SK-N-SH (cell line): ENCODE measurements at regions not wholly inside any gene's neighbourhood (a gene's known extent, or its start where the extent isn't known, plus 50 kb on each side); places are given as distances from the start of the nearest gene placed in this dataset.

ENCODE experiments used
- CTCF ChIA-PET: fragments of 300-600, 350-600 bp; formaldehyde crosslinking; extraction: SDS; loops from one replicate; lab custom pipeline; 2021; lab: Yijun Ruan, JAX
- POLR2A ChIA-PET: fragments of 350-600 bp; sonication (Branson Sonifier 250); formaldehyde crosslinking; extraction: SDS; loops from one replicate; lab custom pipeline; 2020; ENCODE audit warnings: antibody characterized with exemption, inconsistent platforms; lab: Yijun Ruan, JAX
- DNase-seq: peaks from one replicate; pipeline ENCODE4 v3.0.0; 2012
- H2AFZ ChIP-seq: fragments of 200-600 bp; sonication (generic); 2 replicates; pipeline ENCODE4 v1.8.1; 2016; ENCODE audit warnings: antibody characterized with exemption, mild to moderate bottlenecking, low read depth
- H3F3A ChIP-seq: fragments of 200-600 bp; sonication (generic); replicated peaks from 2 replicates; pipeline ENCODE3; 2016; ENCODE audit warnings: antibody characterized with exemption, mild to moderate bottlenecking; ENCODE audit not compliant: insufficient read depth
- H3K27ac ChIP-seq, 2 experiments: fragments of 200-500 bp in 1 of 2; fragments of 200-600 bp in 1 of 2; sonication (Bioruptor generic) in 1 of 2; sonication (generic), shearing (Covaris generic) in 1 of 2; 2 replicates each; pipeline versions ENCODE4 v1.5.1 to v1.6.1; 2014 to 2016; ENCODE audit warnings: low read depth in 2 of 2, inconsistent platforms in 1 of 2, low read length in 1 of 2, mild to moderate bottlenecking in 1 of 2, mixed read lengths in 1 of 2
- H3K27me3 ChIP-seq: fragments of 200-600 bp; sonication (generic), shearing (Covaris generic); 2 replicates; pipeline ENCODE4 v1.6.1; 2016; ENCODE audit warnings: mixed run types; ENCODE audit not compliant: insufficient read depth
- H3K36me3 ChIP-seq, 2 experiments: fragments of 200-500 bp in 1 of 2; fragments of 200-600 bp in 1 of 2; sonication (Bioruptor generic) in 1 of 2; sonication (generic) in 1 of 2; replicated peaks in 1 of 2; 2 replicates each; pipeline versions ENCODE3 to v1.5.1; 2014 to 2016; ENCODE audit warnings: low read length in 1 of 2, mild to moderate bottlenecking in 1 of 2; ENCODE audit not compliant: insufficient read depth in 2 of 2, control insufficient read depth in 1 of 2
- H3K4me1 ChIP-seq, 2 experiments: fragments of 200-500 bp in 1 of 2; fragments of 200-600 bp in 1 of 2; sonication (Bioruptor generic) in 1 of 2; sonication (generic), shearing (Covaris generic) in 1 of 2; 2 replicates each; pipeline versions ENCODE4 v1.5.1 to v1.6.1; 2014 to 2016; ENCODE audit warnings: low read depth in 1 of 2, low read length in 1 of 2, mixed run types in 1 of 2; ENCODE audit not compliant: insufficient read depth in 2 of 2, control insufficient read depth in 1 of 2
- H3K4me2 ChIP-seq: fragments of 200-600 bp; sonication (generic), shearing (Covaris generic); 2 replicates; pipeline ENCODE4 v1.6.1; 2017; ENCODE audit warnings: mixed run types
- H3K4me3 ChIP-seq, 2 experiments: fragments of 200-500 bp in 1 of 2; fragments of 200-600 bp in 1 of 2; sonication (Bioruptor generic) in 1 of 2; sonication (generic), shearing (Covaris generic) in 1 of 2; 2 replicates each; pipeline versions ENCODE4 v1.5.1 to v1.8.1; 2014 to 2016; ENCODE audit warnings: low read depth in 2 of 2, inconsistent platforms in 1 of 2, low read length in 1 of 2, mild to moderate bottlenecking in 1 of 2, mixed read lengths in 1 of 2, moderate library complexity in 1 of 2
- H3K79me2 ChIP-seq: fragments of 200-600 bp; sonication (generic); 2 replicates; pipeline ENCODE4 v1.8.1; 2017; ENCODE audit warnings: mild to moderate bottlenecking; ENCODE audit not compliant: insufficient read depth
- H3K9ac ChIP-seq: fragments of 200-600 bp; sonication (generic); 2 replicates; pipeline ENCODE4 v1.6.1; 2017; ENCODE audit warnings: mixed run types
- H3K9me2 ChIP-seq: fragments of 200-600 bp; sonication (generic); 2 replicates; pipeline ENCODE4 v1.6.1; 2017; ENCODE audit warnings: mixed run types
- H3K9me3 ChIP-seq: fragments of 200-600 bp; sonication (generic); 2 replicates; pipeline ENCODE4 v1.6.1; 2017; ENCODE audit warnings: mixed run types, mild to moderate bottlenecking, moderate library complexity
- H4K20me1 ChIP-seq: fragments of 200-600 bp; sonication (generic); 2 replicates; pipeline ENCODE4 v1.6.1; 2017; ENCODE audit warnings: mild to moderate bottlenecking, mixed run types; ENCODE audit not compliant: insufficient read depth
- ELF1 ChIP-seq: IDR thresholded peaks from 2 replicates; pipeline ENCODE4 v1.4.0; 2012
- FOSL2 ChIP-seq: IDR thresholded peaks from 2 replicates; pipeline ENCODE4 v1.4.0; 2012; ENCODE audit warnings: low read depth, mild to moderate bottlenecking, moderate library complexity, borderline replicate concordance
- MEF2A ChIP-seq: IDR thresholded peaks from 2 replicates; pipeline ENCODE4 v1.4.0; 2012; ENCODE audit warnings: low read depth, borderline replicate concordance
- MXI1 ChIP-seq: IDR thresholded peaks from 2 replicates; pipeline ENCODE4 v1.6.1; 2012; ENCODE audit warnings: mild to moderate bottlenecking, low read depth, low read length, improper control_type of control experiment
- POLR2AphosphoS5 ChIP-seq: IDR thresholded peaks from 2 replicates; pipeline ENCODE4 v1.6.1; 2012; ENCODE audit warnings: low read depth, low read length
- RAD21 ChIP-seq: IDR thresholded peaks from 2 replicates; pipeline ENCODE4 v1.6.1; 2012; ENCODE audit warnings: mild to moderate bottlenecking, low read length
- RCOR1 ChIP-seq: fragments of 150-350 bp; IDR thresholded peaks from 2 replicates; pipeline ENCODE4 v1.6.1; 2017; ENCODE audit warnings: antibody characterized with exemption, low read length
- RFX5 ChIP-seq: IDR thresholded peaks from 2 replicates; pipeline ENCODE4 v1.6.1; 2012; ENCODE audit warnings: mild to moderate bottlenecking, improper control_type of control experiment, low read length
- SIN3A ChIP-seq: IDR thresholded peaks from 2 replicates; pipeline ENCODE4 v1.6.1; 2012; ENCODE audit warnings: low read depth, mild to moderate bottlenecking, low read length, moderate library complexity, borderline replicate concordance
- TAF1 ChIP-seq: IDR thresholded peaks from 2 replicates; pipeline ENCODE4 v1.6.1; 2012; ENCODE audit warnings: low read depth, mild to moderate bottlenecking, low read length, moderate library complexity, borderline replicate concordance
- TEAD4 ChIP-seq: IDR thresholded peaks from 2 replicates; pipeline ENCODE4 v1.4.0; 2012; ENCODE audit warnings: mild to moderate bottlenecking, borderline replicate concordance; ENCODE audit not compliant: insufficient read depth
- WGBS: methylation state at CpG from one replicate; pipeline ENCODE4 v1.1.6; 2017; ENCODE audit warnings: low lambda C conversion rate; 5-methylcytosine and 5-hydroxymethylcytosine counted together
- TF ChIP-seq, protein P1 (sequence below): fragments of 150-350 bp; IDR thresholded peaks from 2 replicates; pipeline ENCODE4 v1.6.1; 2017; ENCODE audit warnings: antibody characterized with exemption, low read length, low read depth, borderline replicate concordance
- TF ChIP-seq, protein P2 (sequence below): fragments of 200-600 bp; sonication (generic); IDR thresholded peaks from 2 replicates; pipeline ENCODE4 v1.6.1; 2017; ENCODE audit warnings: antibody characterized with exemption, mild to moderate bottlenecking, moderate library complexity
- TF ChIP-seq, protein P3 (sequence below): IDR thresholded peaks from 2 replicates; pipeline ENCODE4 v1.6.1; 2012; ENCODE audit warnings: mild to moderate bottlenecking, low read depth, low read length, moderate library complexity
- TF ChIP-seq, protein P4 (sequence below): IDR thresholded peaks from 2 replicates; pipeline ENCODE4 v1.4.0; 2012; ENCODE audit warnings: low read depth
- TF ChIP-seq, protein P5 (sequence below): IDR thresholded peaks from 2 replicates; pipeline ENCODE4; 2012

DNA sequence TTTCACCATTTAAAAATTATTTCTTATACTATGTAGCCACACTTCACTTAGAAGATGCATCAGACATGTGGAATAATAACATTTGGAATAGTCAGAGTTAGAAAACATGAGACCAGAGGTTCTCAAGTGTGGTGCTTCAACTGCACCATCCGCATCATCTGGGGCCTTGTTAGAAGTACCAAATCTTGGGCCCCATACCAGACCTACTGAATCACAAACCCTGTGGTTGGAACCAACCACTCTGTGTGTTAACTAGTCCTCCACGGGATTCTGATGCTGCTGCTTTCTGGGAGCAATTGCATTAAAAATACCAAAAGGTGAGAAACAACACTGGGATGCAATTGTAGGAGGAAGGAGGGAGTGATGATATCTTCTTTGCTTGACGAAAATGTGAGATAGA is 125.2 kb downstream of the GNAT3 start:
- H3K9ac ChIP-seq = no peak overlapping the region
- no peaks in the 10 kb centered on the region for H4K20me1 ChIP-seq
- no peaks in the 10 kb centered on the region for H3K79me2 ChIP-seq
- H3F3A ChIP-seq = no peaks in the 10 kb centered on the region
- H3K9me2 ChIP-seq = no peaks in the 10 kb centered on the region
- no peak for DNase-seq
- H3K4me2 ChIP-seq = no peak overlapping the region
- no peaks in the 10 kb centered on the region for H3K36me3 ChIP-seq
- no peak overlapping the region for H3K27ac ChIP-seq
- WGBS = 89% methylated on average over 3 of the region's 3 CpGs
- TF ChIP-seq FOSL2 (no peak), RAD21 (no peak), TEAD4 (no peak), POLR2AphosphoS5 (no peak), ELF1 (no peak), RCOR1 (no peak), TAF1 (no peak), RFX5 (no peak), SIN3A (no peak), MXI1 (no peak), MEF2A (no peak)
- TF ChIP-seq, protein P1, sequence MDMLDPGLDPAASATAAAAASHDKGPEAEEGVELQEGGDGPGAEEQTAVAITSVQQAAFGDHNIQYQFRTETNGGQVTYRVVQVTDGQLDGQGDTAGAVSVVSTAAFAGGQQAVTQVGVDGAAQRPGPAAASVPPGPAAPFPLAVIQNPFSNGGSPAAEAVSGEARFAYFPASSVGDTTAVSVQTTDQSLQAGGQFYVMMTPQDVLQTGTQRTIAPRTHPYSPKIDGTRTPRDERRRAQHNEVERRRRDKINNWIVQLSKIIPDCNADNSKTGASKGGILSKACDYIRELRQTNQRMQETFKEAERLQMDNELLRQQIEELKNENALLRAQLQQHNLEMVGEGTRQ = no peak
- TF ChIP-seq, protein P2, sequence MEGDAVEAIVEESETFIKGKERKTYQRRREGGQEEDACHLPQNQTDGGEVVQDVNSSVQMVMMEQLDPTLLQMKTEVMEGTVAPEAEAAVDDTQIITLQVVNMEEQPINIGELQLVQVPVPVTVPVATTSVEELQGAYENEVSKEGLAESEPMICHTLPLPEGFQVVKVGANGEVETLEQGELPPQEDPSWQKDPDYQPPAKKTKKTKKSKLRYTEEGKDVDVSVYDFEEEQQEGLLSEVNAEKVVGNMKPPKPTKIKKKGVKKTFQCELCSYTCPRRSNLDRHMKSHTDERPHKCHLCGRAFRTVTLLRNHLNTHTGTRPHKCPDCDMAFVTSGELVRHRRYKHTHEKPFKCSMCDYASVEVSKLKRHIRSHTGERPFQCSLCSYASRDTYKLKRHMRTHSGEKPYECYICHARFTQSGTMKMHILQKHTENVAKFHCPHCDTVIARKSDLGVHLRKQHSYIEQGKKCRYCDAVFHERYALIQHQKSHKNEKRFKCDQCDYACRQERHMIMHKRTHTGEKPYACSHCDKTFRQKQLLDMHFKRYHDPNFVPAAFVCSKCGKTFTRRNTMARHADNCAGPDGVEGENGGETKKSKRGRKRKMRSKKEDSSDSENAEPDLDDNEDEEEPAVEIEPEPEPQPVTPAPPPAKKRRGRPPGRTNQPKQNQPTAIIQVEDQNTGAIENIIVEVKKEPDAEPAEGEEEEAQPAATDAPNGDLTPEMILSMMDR = no peak
- TF ChIP-seq, protein P3, sequence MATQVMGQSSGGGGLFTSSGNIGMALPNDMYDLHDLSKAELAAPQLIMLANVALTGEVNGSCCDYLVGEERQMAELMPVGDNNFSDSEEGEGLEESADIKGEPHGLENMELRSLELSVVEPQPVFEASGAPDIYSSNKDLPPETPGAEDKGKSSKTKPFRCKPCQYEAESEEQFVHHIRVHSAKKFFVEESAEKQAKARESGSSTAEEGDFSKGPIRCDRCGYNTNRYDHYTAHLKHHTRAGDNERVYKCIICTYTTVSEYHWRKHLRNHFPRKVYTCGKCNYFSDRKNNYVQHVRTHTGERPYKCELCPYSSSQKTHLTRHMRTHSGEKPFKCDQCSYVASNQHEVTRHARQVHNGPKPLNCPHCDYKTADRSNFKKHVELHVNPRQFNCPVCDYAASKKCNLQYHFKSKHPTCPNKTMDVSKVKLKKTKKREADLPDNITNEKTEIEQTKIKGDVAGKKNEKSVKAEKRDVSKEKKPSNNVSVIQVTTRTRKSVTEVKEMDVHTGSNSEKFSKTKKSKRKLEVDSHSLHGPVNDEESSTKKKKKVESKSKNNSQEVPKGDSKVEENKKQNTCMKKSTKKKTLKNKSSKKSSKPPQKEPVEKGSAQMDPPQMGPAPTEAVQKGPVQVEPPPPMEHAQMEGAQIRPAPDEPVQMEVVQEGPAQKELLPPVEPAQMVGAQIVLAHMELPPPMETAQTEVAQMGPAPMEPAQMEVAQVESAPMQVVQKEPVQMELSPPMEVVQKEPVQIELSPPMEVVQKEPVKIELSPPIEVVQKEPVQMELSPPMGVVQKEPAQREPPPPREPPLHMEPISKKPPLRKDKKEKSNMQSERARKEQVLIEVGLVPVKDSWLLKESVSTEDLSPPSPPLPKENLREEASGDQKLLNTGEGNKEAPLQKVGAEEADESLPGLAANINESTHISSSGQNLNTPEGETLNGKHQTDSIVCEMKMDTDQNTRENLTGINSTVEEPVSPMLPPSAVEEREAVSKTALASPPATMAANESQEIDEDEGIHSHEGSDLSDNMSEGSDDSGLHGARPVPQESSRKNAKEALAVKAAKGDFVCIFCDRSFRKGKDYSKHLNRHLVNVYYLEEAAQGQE = no peak
- TF ChIP-seq, protein P4, sequence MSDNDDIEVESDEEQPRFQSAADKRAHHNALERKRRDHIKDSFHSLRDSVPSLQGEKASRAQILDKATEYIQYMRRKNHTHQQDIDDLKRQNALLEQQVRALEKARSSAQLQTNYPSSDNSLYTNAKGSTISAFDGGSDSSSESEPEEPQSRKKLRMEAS = no peak
- TF ChIP-seq, protein P5, sequence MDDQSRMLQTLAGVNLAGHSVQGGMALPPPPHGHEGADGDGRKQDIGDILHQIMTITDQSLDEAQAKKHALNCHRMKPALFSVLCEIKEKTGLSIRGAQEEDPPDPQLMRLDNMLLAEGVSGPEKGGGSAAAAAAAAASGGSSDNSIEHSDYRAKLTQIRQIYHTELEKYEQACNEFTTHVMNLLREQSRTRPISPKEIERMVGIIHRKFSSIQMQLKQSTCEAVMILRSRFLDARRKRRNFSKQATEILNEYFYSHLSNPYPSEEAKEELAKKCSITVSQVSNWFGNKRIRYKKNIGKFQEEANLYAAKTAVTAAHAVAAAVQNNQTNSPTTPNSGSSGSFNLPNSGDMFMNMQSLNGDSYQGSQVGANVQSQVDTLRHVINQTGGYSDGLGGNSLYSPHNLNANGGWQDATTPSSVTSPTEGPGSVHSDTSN = no peak
- TF ChIP-seq, all 33 proteins: peak for 0
- H3K9me3 ChIP-seq = no peaks in the 10 kb centered on the region
- H3K27me3 ChIP-seq = no peaks in the 10 kb centered on the region
- no peak overlapping the region for H2AFZ ChIP-seq
- ChIA-PET POLR2A (no interaction called here), CTCF (interaction anchor here (1.6 kb wide), 1 partner anchor 253 kb away, joined by 9 read pairs; no protein-coding TSS in a partner anchor)
- H3K4me3 ChIP-seq = no peak overlapping the region
- H3K4me1 ChIP-seq = peaks cover 0 to 8% of the 10 kb centered on the region in 2 experiments; a peak in 2 of 4 replicates
